ENCODE measurements at regions not wholly inside any gene's neighbourhood (a gene's known extent, or its start where the extent isn't known, plus 50 kb on each side); places are given as distances from the start of the nearest gene placed in this dataset.
"Not testable (repeated sequence)": the region's sequence is repeated elsewhere in the genome, so short reads cannot be mapped to it uniquely, and the experiment has no call there.

DNA sequence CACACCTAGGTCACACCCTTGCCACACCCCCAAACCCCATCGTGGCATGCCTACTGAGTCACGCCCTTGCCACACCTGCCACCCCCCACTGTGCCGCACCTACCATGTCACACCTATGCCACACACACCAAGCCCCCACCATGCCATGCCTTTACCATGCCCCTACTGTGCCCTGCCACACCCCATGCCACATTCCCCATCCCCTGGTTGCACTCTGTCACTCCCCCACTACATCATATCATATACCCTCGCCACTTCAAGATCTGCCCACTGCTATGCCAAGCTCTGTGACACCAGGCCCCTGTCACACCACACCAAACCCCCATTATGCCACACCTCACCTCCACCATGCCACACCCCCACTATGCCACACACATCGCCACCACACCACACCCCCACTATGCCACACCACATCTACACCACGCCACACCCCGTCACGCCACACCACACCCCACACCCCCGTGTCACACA, 101.2 kb downstream of the OLFM1 start:
- H3K9me3 ChIP-seq: no peaks in the 10 kb centered on the region
- DNase-seq (no peak), ATAC-seq (no peak)
- H3K27me3 ChIP-seq: peaks cover 10 to 78% (median 61%) of the 10 kb centered on the region in 7 donors
- H3K36me3 ChIP-seq: no peaks in the 10 kb centered on the region
- WGBS, 2 donors: 92% methylated on average over 9 of the region's 9 CpGs
- H3K27ac ChIP-seq: no peak overlapping the region
- peaks cover 0 to 19% (median 12%) of the 10 kb centered on the region in 9 donors for H3K4me1 ChIP-seq
- H3K4me3 ChIP-seq: no peak overlapping the region
- TF ChIP-seq, protein P1, sequence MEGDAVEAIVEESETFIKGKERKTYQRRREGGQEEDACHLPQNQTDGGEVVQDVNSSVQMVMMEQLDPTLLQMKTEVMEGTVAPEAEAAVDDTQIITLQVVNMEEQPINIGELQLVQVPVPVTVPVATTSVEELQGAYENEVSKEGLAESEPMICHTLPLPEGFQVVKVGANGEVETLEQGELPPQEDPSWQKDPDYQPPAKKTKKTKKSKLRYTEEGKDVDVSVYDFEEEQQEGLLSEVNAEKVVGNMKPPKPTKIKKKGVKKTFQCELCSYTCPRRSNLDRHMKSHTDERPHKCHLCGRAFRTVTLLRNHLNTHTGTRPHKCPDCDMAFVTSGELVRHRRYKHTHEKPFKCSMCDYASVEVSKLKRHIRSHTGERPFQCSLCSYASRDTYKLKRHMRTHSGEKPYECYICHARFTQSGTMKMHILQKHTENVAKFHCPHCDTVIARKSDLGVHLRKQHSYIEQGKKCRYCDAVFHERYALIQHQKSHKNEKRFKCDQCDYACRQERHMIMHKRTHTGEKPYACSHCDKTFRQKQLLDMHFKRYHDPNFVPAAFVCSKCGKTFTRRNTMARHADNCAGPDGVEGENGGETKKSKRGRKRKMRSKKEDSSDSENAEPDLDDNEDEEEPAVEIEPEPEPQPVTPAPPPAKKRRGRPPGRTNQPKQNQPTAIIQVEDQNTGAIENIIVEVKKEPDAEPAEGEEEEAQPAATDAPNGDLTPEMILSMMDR (IDR thresholded peaks at IDR 0.05): no peak
- intact Hi-C loops (cut with DNase I): no loop called here

DNA sequence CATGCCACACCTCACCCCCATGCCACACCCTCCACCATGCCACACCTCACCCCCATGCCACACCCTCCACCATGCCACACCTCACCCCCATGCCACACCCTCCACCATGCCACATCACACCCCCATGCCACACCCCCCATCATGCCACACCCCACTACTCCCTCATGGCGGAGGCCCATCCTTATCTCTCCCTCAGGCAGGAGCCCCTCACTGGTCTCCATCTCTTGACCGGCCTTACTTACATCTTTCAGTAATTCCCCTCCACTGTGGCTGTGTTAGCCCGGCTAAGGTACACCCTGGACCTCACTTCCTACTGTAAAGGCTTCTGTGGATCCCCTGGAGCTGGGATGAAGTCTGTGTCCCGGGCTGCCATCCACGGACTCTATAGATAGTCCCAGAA, 102.0 kb downstream of the OLFM1 start:
- H3K27me3 ChIP-seq: peaks cover 18 to 78% (median 61%) of the 10 kb centered on the region in 7 donors
- no peak overlapping the region for H3K4me3 ChIP-seq
- no peaks in the 10 kb centered on the region for H3K9me3 ChIP-seq
- 82 to 87% methylated on average over 5 of the region's 5 CpGs for WGBS, 2 donors
- H3K4me1 ChIP-seq: peaks cover 0 to 19% (median 12%) of the 10 kb centered on the region in 9 donors
- ATAC-seq (no peak), DNase-seq (no peak)
- intact Hi-C loops (cut with DNase I): no loop called here
- no peaks in the 10 kb centered on the region for H3K36me3 ChIP-seq
- TF ChIP-seq, protein P1 (IDR thresholded peaks at IDR 0.05): no peak
- H3K27ac ChIP-seq: no peak overlapping the region

- Histone ChIP-seq H3K4me3 (no peak overlapping the region), H3K27ac (no peak overlapping the region), H3K27me3 (peaks cover 12 to 81% (median 61%) of the 10 kb centered on the region in 7 donors), H3K9me3 (no peaks in the 10 kb centered on the region), H3K36me3 (no peaks in the 10 kb centered on the region), H3K4me1 (peaks cover 0 to 16% (median 11%) of the 10 kb centered on the region in 9 donors)
- TF ChIP-seq, protein P1 (IDR thresholded peaks at IDR 0.05): no peak
- ATAC-seq (no peak), DNase-seq (no peak)
- 82 to 84% methylated on average over 18 of the region's 18 CpGs for WGBS, 2 donors
- intact Hi-C loops (cut with DNase I): no loop called here
Measured at GRCh38 chr9:135190789-135191577, 103.5 kb downstream of the OLFM1 start.

DNA sequence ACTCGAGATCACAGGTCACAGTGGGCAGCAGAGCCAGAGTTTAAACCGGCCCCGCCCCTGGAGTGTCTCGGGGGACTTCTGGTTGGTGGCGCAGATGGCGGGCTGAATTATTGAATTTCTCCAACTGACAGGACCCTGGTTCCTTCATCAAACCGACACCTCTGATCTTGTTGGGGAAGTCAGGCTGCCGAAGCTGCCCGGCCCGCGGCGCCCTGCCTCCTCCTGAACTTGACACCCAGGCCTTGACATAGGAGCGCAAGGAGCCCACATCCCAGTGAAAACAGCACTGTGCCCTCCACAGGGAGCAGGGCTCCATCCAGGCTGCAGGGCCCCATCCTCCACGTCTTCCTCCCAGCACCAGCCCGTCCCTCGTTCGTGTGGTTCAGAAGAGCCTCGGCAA, 105.2 kb downstream of the OLFM1 start:
- TF ChIP-seq, protein P1 (IDR thresholded peaks at IDR 0.05): no peak
- ATAC-seq (no peak), DNase-seq (no peak)
- Histone ChIP-seq H3K27ac (no peak overlapping the region), H3K4me3 (no peak overlapping the region), H3K9me3 (no peaks in the 10 kb centered on the region), H3K4me1 (no peaks in the 10 kb centered on the region), H3K36me3 (no peaks in the 10 kb centered on the region), H3K27me3 (peaks cover 12 to 77% (median 61%) of the 10 kb centered on the region in 7 donors)
- 66 to 76% methylated on average over 18 of the region's 18 CpGs for WGBS, 2 donors
- intact Hi-C loops (cut with DNase I): no loop called here

- intact Hi-C loops (cut with DNase I); H3K9me3 ChIP-seq; H3K27ac ChIP-seq; DNase-seq; H3K4me3 ChIP-seq; ATAC-seq; H3K36me3 ChIP-seq; H3K4me1 ChIP-seq: not testable (repeated sequence)
- WGBS, 2 donors: 70 to 78% methylated on average over 7 of the region's 7 CpGs
- peaks cover 12 to 90% (median 76%) of the 10 kb centered on the region in 7 donors for H3K27me3 ChIP-seq
Measured at GRCh38 chr9:135195975-135196374, 108.5 kb downstream of the OLFM1 start.

All from heart right ventricle (tissue), 16 donors.